MM.1S (cell line): ENCODE measurements at regions not wholly inside any gene's neighbourhood (a gene's known extent, or its start where the extent isn't known, plus 50 kb on each side); places are given as distances from the start of the nearest gene placed in this dataset.

Experiments used
- DNase-seq: peaks from one replicate; pipeline ENCODE4 v3.0.0-alpha.2; 2015
- H2AFZ ChIP-seq: fragments of 300-600 bp; sonication (generic); 2 replicates; pipeline ENCODE4 v1.6.0; 2016; ENCODE audit warnings: antibody characterized with exemption, low read length
- H3F3A ChIP-seq: fragments of 300-600 bp; sonication (generic); 2 replicates; pipeline ENCODE4 v1.6.1; 2016; ENCODE audit warnings: mild to moderate bottlenecking, antibody characterized with exemption, low read length, moderate library complexity, mixed read lengths; ENCODE audit not compliant: insufficient read depth
- H3K27ac ChIP-seq: fragments of 300-600 bp; sonication (generic); 2 replicates; pipeline ENCODE4 v1.5.1; 2016; ENCODE audit warnings: mild to moderate bottlenecking, low read length
- H3K27me3 ChIP-seq: fragments of 300-600 bp; sonication (generic); replicated peaks from 2 replicates; pipeline ENCODE4 v1.6.0; 2016; ENCODE audit warnings: low read length; ENCODE audit not compliant: insufficient read depth
- H3K36me3 ChIP-seq: fragments of 300-600 bp; sonication (generic); replicated peaks from 2 replicates; pipeline ENCODE4 v1.6.1; 2016; ENCODE audit warnings: mild to moderate bottlenecking, low read length, mixed read lengths; ENCODE audit not compliant: insufficient read depth
- H3K4me1 ChIP-seq: fragments of 300-600 bp; sonication (generic); 2 replicates; pipeline ENCODE4 v1.6.1; 2016; ENCODE audit warnings: low read length, mixed read lengths
- H3K4me2 ChIP-seq: fragments of 300-600 bp; sonication (generic); 2 replicates; pipeline ENCODE4 v1.6.0; 2016; ENCODE audit warnings: low read depth, low read length
- H3K4me3 ChIP-seq: fragments of 300-600 bp; sonication (generic); 2 replicates; pipeline ENCODE4 v1.5.1; 2016; ENCODE audit warnings: low read length, mixed read lengths
- H3K79me2 ChIP-seq: fragments of 300-600 bp; sonication (generic); 2 replicates; pipeline ENCODE4 v1.6.1; 2016; ENCODE audit warnings: mixed run types, low read length, mixed read lengths
- H3K9ac ChIP-seq: fragments of 300-600 bp; sonication (generic); 2 replicates; pipeline ENCODE4 v1.6.1; 2016; ENCODE audit warnings: low read length, mixed read lengths
- H3K9me2 ChIP-seq: fragments of 300-600 bp; sonication (generic); replicated peaks from 2 replicates; pipeline ENCODE4 v1.6.1; 2016; ENCODE audit warnings: mild to moderate bottlenecking, low read length, mixed read lengths; ENCODE audit not compliant: insufficient read depth
- H3K9me3 ChIP-seq: fragments of 300-600 bp; sonication (generic); replicated peaks from 2 replicates; pipeline ENCODE4 v1.6.1; 2016; ENCODE audit warnings: mild to moderate bottlenecking, low read length, mixed read lengths; ENCODE audit not compliant: insufficient read depth
- H4K20me1 ChIP-seq: fragments of 300-600 bp; sonication (generic); 2 replicates; pipeline ENCODE4 v1.6.1; 2016; ENCODE audit warnings: mild to moderate bottlenecking, low read length, moderate library complexity, mixed read lengths; ENCODE audit not compliant: insufficient read depth
- EZH2 ChIP-seq: fragments of 300-600 bp; sonication (generic); optimal IDR thresholded peaks from 2 replicates; pipeline ENCODE3; 2017; ENCODE audit warnings: low read depth, mild to moderate bottlenecking, antibody characterized with exemption, low read length, mixed read lengths
- EZH2phosphoT487 ChIP-seq: fragments of 300-600 bp; sonication (generic); IDR thresholded peaks from 2 replicates; pipeline ENCODE4 v1.6.1; 2018; ENCODE audit warnings: antibody characterized with exemption, low read length
- TF ChIP-seq, protein P1 (sequence below): fragments of 300-600 bp; sonication (generic); IDR thresholded peaks from 2 replicates; pipeline ENCODE4 v1.5.1; 2016; ENCODE audit warnings: antibody characterized with exemption, low read length, mixed read lengths

DNA sequence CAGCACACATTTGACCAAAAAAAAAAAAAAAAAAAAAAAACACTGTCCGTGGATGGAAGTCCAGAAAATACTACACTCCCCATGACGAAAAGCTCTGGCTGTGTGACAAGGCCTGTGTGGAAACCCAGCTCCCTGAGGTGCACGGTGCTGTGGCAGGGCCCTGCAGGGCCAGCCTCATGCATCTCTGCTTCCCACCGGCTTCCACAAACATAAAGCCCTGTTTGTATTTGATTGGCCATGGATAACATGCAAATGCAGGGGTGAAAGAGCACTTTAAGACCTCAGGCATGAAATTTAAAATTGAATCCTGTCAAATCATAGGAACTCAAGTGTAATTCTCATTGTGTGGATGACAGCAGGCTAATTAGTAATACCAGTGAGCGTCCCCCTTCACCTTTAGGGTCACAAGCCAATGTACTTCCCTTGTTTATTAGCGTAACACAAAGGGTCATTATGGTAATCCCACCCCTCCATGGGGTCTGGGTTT lies 757.2 kb downstream of the GALR1 start:
- DNase-seq: no peak
- H3K9me3 ChIP-seq: no peaks in the 10 kb centered on the region

DNA sequence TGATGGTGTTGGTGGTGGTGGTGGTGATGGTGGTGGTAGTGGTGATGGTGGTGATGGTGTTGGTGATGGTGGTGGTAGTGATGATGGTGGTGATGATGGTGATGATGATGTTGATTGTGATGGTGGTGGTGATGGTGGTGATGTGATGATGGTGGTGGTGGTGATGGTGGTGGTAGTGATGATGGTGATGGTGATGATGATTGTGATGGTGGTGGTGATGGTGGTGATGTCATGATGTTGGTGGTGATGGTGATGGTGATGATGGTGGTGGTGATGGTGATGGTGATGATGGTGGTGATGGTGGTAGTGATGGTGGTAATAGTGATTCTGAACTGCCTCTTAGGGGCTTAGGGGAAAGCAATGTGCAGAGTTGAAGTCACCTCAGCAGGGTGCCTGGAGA lies 760.7 kb downstream of the GALR1 start:
- Histone ChIP-seq H3K36me3 (no peaks in the 10 kb centered on the region), H3K27me3 (no peaks in the 10 kb centered on the region), H3K9ac (no peak overlapping the region), H4K20me1 (no peaks in the 10 kb centered on the region), H2AFZ (no peak overlapping the region), H3K79me2 (no peaks in the 10 kb centered on the region), H3K9me3 (no peaks in the 10 kb centered on the region), H3K4me2 (no peak overlapping the region), H3F3A (no peaks in the 10 kb centered on the region), H3K4me3 (no peak overlapping the region), H3K27ac (no peak overlapping the region), H3K4me1 (no peaks in the 10 kb centered on the region), H3K9me2 (no peaks in the 10 kb centered on the region)
- DNase-seq: no peak
- TF ChIP-seq EZH2phosphoT487 (no peak), EZH2 (no peak)
- TF ChIP-seq, protein P1, sequence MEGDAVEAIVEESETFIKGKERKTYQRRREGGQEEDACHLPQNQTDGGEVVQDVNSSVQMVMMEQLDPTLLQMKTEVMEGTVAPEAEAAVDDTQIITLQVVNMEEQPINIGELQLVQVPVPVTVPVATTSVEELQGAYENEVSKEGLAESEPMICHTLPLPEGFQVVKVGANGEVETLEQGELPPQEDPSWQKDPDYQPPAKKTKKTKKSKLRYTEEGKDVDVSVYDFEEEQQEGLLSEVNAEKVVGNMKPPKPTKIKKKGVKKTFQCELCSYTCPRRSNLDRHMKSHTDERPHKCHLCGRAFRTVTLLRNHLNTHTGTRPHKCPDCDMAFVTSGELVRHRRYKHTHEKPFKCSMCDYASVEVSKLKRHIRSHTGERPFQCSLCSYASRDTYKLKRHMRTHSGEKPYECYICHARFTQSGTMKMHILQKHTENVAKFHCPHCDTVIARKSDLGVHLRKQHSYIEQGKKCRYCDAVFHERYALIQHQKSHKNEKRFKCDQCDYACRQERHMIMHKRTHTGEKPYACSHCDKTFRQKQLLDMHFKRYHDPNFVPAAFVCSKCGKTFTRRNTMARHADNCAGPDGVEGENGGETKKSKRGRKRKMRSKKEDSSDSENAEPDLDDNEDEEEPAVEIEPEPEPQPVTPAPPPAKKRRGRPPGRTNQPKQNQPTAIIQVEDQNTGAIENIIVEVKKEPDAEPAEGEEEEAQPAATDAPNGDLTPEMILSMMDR: no peak

More for the DNA sequence above, 757.2 kb downstream of the GALR1 start:
- Histone ChIP-seq H3F3A (no peaks in the 10 kb centered on the region), H3K9me2 (no peaks in the 10 kb centered on the region), H3K4me3 (no peak overlapping the region), H4K20me1 (no peaks in the 10 kb centered on the region), H3K4me1 (no peaks in the 10 kb centered on the region), H3K4me2 (no peak overlapping the region), H3K79me2 (no peaks in the 10 kb centered on the region), H2AFZ (no peak overlapping the region), H3K36me3 (no peaks in the 10 kb centered on the region), H3K9ac (no peak overlapping the region), H3K27ac (no peak overlapping the region), H3K27me3 (no peaks in the 10 kb centered on the region)
- no peak for TF ChIP-seq EZH2phosphoT487
- no peak for TF ChIP-seq EZH2
- TF ChIP-seq, protein P1: no peak

DNA sequence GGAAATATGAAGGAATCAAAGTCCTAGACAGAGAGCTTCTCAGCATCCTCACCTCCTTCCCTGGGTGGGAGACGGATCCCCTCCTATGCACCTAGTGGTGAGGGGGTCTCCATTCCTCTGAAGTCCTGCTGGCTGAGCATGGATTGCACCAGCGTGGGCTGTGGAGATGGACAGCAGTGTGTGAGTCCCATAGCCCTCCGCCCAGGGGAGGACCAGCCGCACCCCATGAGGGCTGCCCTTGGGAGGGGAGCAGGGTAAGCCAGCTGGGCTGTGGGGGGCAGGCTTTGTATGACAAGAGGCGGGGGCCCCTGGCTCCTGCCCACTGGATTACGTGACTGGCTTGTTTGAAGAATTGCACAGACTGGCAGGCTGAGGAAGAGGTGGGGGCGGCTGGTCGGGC lies 768.2 kb downstream of the GALR1 start:
- no peak overlapping the region for H3K27ac ChIP-seq
- H3K79me2 ChIP-seq: no peaks in the 10 kb centered on the region
- no peaks in the 10 kb centered on the region for H3K4me1 ChIP-seq
- TF ChIP-seq, protein P1: no peak
- TF ChIP-seq EZH2 (no peak), EZH2phosphoT487 (no peak)
- no peaks in the 10 kb centered on the region for H3K9me2 ChIP-seq
- no peak overlapping the region for H2AFZ ChIP-seq
- H4K20me1 ChIP-seq: no peaks in the 10 kb centered on the region
- H3K36me3 ChIP-seq: no peaks in the 10 kb centered on the region
- no peaks in the 10 kb centered on the region for H3F3A ChIP-seq
- no peak overlapping the region for H3K4me2 ChIP-seq
- H3K9me3 ChIP-seq: no peaks in the 10 kb centered on the region
- no peak overlapping the region for H3K4me3 ChIP-seq
- H3K27me3 ChIP-seq: no peaks in the 10 kb centered on the region
- no peak overlapping the region for H3K9ac ChIP-seq
- no peak for DNase-seq
